HEK293 (cell line): ENCODE measurements at regions not wholly inside any gene's neighbourhood (a gene's known extent, or its start where the extent isn't known, plus 50 kb on each side); places are given as distances from the start of the nearest gene placed in this dataset.

Experiments
- BCL11A ChIP-seq: fragments of 450-650 bp; formaldehyde crosslinking; IDR thresholded peaks from 2 replicates; pipeline ENCODE4 v1.5.1; 2016; ENCODE audit warnings: low read depth, missing biosample characterization, missing genetic modification characterization
- MZF1 ChIP-seq: fragments of 450-650 bp; formaldehyde crosslinking; IDR thresholded peaks from 2 replicates; pipeline ENCODE4 v1.5.1; 2017; ENCODE audit warnings: missing biosample characterization, missing genetic modification characterization, borderline replicate concordance
- SALL2 ChIP-seq: fragments of 450-650 bp; formaldehyde crosslinking; IDR thresholded peaks from 2 replicates; pipeline ENCODE4 v1.5.0; 2017; ENCODE audit warnings: missing biosample characterization, mild to moderate bottlenecking, missing genetic modification characterization, borderline replicate concordance
- TCF7L2 ChIP-seq: IDR thresholded peaks from 2 replicates; pipeline ENCODE4 v1.6.1; 2011; ENCODE audit warnings: low read depth, mild to moderate bottlenecking, inconsistent platforms, low read length, moderate library complexity, borderline replicate concordance
- YY1 ChIP-seq: fragments of 450-650 bp; formaldehyde crosslinking; IDR thresholded peaks from 2 replicates; pipeline ENCODE4 v1.5.1; 2018; ENCODE audit warnings: missing biosample characterization, missing genetic modification characterization
- ZBTB49 ChIP-seq: fragments of 450-650 bp; formaldehyde crosslinking; IDR thresholded peaks from 2 replicates; pipeline ENCODE4 v1.5.1; 2016; ENCODE audit warnings: missing biosample characterization, missing genetic modification characterization, low read depth
- ZNF140 ChIP-seq: fragments of 450-650 bp; formaldehyde crosslinking; IDR thresholded peaks from 2 replicates; pipeline ENCODE4 v1.5.1; 2016; ENCODE audit warnings: missing biosample characterization, missing genetic modification characterization
- ZNF174 ChIP-seq: fragments of 450-650 bp; formaldehyde crosslinking; IDR thresholded peaks from 2 replicates; pipeline ENCODE4 v1.5.0; 2017; ENCODE audit warnings: missing biosample characterization, mild to moderate bottlenecking, missing genetic modification characterization
- ZNF2 ChIP-seq: fragments of 450-650 bp; formaldehyde crosslinking; IDR thresholded peaks from 2 replicates; pipeline ENCODE4 v1.5.1; 2016; ENCODE audit warnings: missing biosample characterization, missing genetic modification characterization
- ZNF274 ChIP-seq, 2 experiments: fragments of 200-500 bp in 1 of 2; fragments of 450-650 bp in 1 of 2; sonication (Bioruptor generic) in 1 of 2; formaldehyde crosslinking in 1 of 2; IDR thresholded peaks; 2 replicates each; pipeline versions ENCODE4 v1.5.1 to v1.6.1; 2014 to 2016; ENCODE audit warnings: borderline replicate concordance in 1 of 2, inconsistent platforms in 1 of 2, low read length in 1 of 2, missing biosample characterization in 1 of 2, missing genetic modification characterization in 1 of 2
- ZNF707 ChIP-seq: fragments of 450-650 bp; formaldehyde crosslinking; IDR thresholded peaks from 2 replicates; pipeline ENCODE4 v1.5.1; 2016; ENCODE audit warnings: missing biosample characterization, missing genetic modification characterization
- ZSCAN30 ChIP-seq: fragments of 450-650 bp; IDR thresholded peaks from 2 replicates; pipeline ENCODE4 v1.5.1; 2018; ENCODE audit warnings: missing biosample characterization, mild to moderate bottlenecking, missing genetic modification characterization, moderate library complexity
- TF ChIP-seq, protein P1 (sequence below): fragments of 450-650 bp; formaldehyde crosslinking; IDR thresholded peaks from 2 replicates; pipeline ENCODE4 v1.5.1; 2016; ENCODE audit warnings: missing biosample characterization, missing genetic modification characterization

- TF ChIP-seq, protein P1, sequence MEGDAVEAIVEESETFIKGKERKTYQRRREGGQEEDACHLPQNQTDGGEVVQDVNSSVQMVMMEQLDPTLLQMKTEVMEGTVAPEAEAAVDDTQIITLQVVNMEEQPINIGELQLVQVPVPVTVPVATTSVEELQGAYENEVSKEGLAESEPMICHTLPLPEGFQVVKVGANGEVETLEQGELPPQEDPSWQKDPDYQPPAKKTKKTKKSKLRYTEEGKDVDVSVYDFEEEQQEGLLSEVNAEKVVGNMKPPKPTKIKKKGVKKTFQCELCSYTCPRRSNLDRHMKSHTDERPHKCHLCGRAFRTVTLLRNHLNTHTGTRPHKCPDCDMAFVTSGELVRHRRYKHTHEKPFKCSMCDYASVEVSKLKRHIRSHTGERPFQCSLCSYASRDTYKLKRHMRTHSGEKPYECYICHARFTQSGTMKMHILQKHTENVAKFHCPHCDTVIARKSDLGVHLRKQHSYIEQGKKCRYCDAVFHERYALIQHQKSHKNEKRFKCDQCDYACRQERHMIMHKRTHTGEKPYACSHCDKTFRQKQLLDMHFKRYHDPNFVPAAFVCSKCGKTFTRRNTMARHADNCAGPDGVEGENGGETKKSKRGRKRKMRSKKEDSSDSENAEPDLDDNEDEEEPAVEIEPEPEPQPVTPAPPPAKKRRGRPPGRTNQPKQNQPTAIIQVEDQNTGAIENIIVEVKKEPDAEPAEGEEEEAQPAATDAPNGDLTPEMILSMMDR (tag by site-specific recombination), result no peak
- TF ChIP-seq ZNF2 (tag by site-specific recombination) (no peak), ZNF140 (tag by site-specific recombination) (no peak), ZNF274 (IDR thresholded peaks at IDR 0.05; ENCODE audit: low read length) (no peak), ZNF274 (tag by site-specific recombination; IDR thresholded peaks at IDR 0.05; ENCODE audit: borderline replicate concordance) (no peak), ZSCAN30 (tag by site-specific recombination) (no peak), MZF1 (tag by site-specific recombination) (no peak), ZNF707 (no peak), BCL11A (tag by site-specific recombination) (no peak), ZNF174 (tag by site-specific recombination) (no peak), ZBTB49 (tag by site-specific recombination) (no peak), YY1 (tag by site-specific recombination) (no peak), SALL2 (tag by site-specific recombination) (no peak), TCF7L2 (no peak)
These were observed 321.1 kb downstream of the STIM2 start for GRCh38 chr4:27181693-27182092.
